ENCODE measurements at regions not wholly inside any gene's neighbourhood (a gene's known extent, or its start where the extent isn't known, plus 50 kb on each side); places are given as distances from the start of the nearest gene placed in this dataset.

DNA sequence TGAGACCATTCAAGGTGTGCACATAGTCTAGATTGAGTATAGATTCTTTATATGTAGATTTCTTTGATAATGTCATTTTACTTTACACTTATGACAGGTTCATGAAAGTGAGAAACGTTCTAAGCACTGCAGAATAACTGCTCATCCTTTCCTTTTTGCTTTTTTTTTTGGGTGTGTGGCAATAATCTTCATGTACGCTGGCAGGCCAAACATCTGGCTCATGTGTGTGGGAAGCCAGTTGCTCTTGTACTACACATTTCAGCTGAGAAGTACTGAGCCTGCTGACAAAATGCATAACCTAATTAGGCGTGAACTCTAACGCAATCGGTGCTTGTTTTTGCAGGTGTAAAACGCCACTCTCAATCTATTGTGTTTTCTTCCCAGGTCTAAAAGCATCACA, 350.8 kb upstream of the KAZN start:
- Mint-ChIP-seq H3K36me3 (ENCODE audit: low read depth) (no peaks in the 10 kb centered on the region), H3K27ac (no peak overlapping the region), H3K4me3 (no peak overlapping the region), H3K27me3 (ENCODE audit: low read depth) (no peaks in the 10 kb centered on the region), H3K9me3 (ENCODE audit: insufficient read depth) (no peaks in the 10 kb centered on the region), H3K4me1 (ENCODE audit: low read depth) (no peaks in the 10 kb centered on the region)
- ChIA-PET CTCF (no interaction called here), POLR2A (no interaction called here)
- ATAC-seq, result no peak
- no peak for DNase-seq

DNA sequence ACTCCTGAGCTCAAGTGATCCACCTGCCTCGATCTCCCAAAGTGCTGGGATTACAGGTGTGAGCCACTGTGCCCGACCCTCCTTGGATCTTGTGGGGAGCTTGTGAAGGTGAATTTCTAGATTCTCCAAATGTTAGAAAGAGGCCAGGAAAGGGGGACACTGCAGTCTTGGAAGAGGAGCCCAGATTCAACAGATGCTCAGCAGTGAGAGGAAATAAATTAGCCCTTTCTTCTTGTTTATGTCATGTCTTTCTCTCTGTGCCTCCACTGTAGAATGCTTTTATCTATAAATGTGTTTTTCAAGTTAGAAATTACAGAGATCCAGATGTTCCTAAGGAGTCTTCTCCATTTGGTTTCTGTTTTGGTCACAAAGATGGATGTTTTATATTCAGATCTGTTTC, 346.6 kb upstream of the KAZN start:
- CTCF ChIA-PET, result no interaction called here
- DNase-seq (no peak), ATAC-seq (no peak)
- Mint-ChIP-seq H3K36me3 (ENCODE audit: low read depth) (no peaks in the 10 kb centered on the region), H3K9me3 (ENCODE audit: insufficient read depth) (no peaks in the 10 kb centered on the region), H3K4me3 (no peak overlapping the region), H3K27ac (no peak overlapping the region), H3K27me3 (ENCODE audit: low read depth) (no peaks in the 10 kb centered on the region), H3K4me1 (ENCODE audit: low read depth) (no peaks in the 10 kb centered on the region)
- POLR2A ChIA-PET, result no interaction called here

DNA sequence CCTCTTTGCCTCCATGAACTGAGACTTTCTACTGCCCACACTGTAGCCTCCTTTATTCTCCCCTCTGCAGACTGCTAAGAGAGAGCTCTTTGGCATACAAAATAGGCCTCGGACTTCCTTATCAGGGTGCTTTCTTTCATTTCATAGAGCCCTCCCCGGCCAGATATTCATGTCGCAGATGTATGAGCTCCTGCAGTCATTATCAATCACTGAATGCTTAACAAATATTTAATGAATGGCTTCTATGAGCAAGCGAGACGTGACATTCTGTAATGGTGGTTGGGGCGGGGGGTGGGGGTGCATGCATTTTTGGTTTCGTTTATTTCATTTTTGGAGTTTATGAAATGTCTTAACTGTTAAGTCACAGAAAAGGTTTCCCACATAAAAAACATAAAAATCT, 344.8 kb upstream of the KAZN start:
- Mint-ChIP-seq H3K4me1 (ENCODE audit: low read depth) (no peaks in the 10 kb centered on the region), H3K27me3 (ENCODE audit: low read depth) (no peaks in the 10 kb centered on the region), H3K9me3 (ENCODE audit: insufficient read depth) (no peaks in the 10 kb centered on the region), H3K4me3 (no peak overlapping the region), H3K36me3 (ENCODE audit: low read depth) (no peaks in the 10 kb centered on the region), H3K27ac (no peak overlapping the region)
- DNase-seq (no peak), ATAC-seq (no peak)
- CTCF ChIA-PET, result no interaction called here
- POLR2A ChIA-PET, result no interaction called here

DNA sequence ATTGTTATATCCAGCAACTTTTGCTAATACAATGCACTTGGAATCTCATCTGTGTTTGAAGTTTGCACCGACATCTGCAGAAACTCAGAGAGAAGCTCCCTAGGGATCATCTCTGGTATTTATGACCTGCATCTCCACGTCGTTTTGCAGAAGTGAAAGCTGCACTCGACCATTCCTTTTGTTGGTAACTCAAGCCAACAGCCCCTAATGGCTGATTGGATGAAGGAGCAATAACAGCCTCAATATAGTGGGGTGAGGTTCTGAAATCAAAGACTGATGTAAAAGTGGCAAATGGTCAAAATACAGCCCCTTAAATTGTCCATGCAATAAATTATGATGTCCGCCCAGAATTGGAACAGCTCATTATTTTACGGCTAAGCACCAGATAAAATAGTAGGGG, 344.2 kb upstream of the KAZN start:
- no peaks in the 10 kb centered on the region for H3K9me3 Mint-ChIP-seq (ENCODE audit: insufficient read depth)
- no peaks in the 10 kb centered on the region for H3K36me3 Mint-ChIP-seq (ENCODE audit: low read depth)
- POLR2A ChIA-PET, result no interaction called here
- no peaks in the 10 kb centered on the region for H3K27me3 Mint-ChIP-seq (ENCODE audit: low read depth)
- ATAC-seq, result no peak
- no peaks in the 10 kb centered on the region for H3K4me1 Mint-ChIP-seq (ENCODE audit: low read depth)
- CTCF ChIA-PET, result no interaction called here
- H3K4me3 Mint-ChIP-seq, result no peak overlapping the region
- DNase-seq, result no peak
- no peak overlapping the region for H3K27ac Mint-ChIP-seq

DNA sequence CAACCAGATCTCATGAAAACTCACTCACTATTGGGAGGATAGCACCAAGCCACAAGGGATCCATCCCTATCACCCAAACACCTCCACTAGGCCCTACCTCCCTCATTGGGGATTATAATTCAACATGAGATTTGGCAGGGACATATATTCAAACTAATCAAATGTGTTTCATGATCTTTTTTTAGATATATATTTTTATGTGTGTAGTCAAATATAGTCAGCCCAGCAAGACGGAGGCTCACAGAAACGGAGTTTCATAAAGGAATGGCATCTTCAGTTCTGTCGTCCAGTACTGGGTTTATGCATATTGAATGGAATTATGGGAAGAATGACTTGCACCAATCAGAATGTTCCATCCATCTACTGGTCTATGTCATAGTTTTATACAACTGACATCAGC, 343.3 kb upstream of the KAZN start:
- H3K27me3 Mint-ChIP-seq (ENCODE audit: low read depth), result no peaks in the 10 kb centered on the region
- no peak overlapping the region for H3K27ac Mint-ChIP-seq
- ATAC-seq (no peak), DNase-seq (no peak)
- CTCF ChIA-PET, result no interaction called here
- no peaks in the 10 kb centered on the region for H3K36me3 Mint-ChIP-seq (ENCODE audit: low read depth)
- no peaks in the 10 kb centered on the region for H3K9me3 Mint-ChIP-seq (ENCODE audit: insufficient read depth)
- no peak overlapping the region for H3K4me3 Mint-ChIP-seq
- POLR2A ChIA-PET, result no interaction called here
- no peaks in the 10 kb centered on the region for H3K4me1 Mint-ChIP-seq (ENCODE audit: low read depth)

DNA sequence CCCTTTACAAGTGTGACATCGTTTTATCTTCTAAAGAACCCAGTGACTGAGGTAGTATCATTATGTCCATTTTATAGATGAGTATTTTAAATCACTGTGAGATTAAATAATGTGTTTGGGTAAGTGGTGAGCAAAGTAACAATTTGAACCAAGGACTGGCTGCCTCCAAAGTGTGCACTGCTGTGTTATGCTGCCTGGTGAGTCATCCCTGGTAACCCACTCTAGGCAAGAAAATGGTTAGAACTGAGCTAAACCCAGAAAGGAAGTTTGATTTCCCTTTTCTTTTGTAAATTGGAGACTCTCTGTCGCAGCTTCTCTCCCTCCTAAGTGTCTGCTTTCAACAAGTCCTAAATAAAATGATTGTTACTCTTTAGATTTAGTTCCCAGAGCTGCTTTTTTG, 342.8 kb upstream of the KAZN start:
- Mint-ChIP-seq H3K4me1 (ENCODE audit: low read depth) (no peaks in the 10 kb centered on the region), H3K4me3 (no peak overlapping the region)
- no peak for ATAC-seq

DNA sequence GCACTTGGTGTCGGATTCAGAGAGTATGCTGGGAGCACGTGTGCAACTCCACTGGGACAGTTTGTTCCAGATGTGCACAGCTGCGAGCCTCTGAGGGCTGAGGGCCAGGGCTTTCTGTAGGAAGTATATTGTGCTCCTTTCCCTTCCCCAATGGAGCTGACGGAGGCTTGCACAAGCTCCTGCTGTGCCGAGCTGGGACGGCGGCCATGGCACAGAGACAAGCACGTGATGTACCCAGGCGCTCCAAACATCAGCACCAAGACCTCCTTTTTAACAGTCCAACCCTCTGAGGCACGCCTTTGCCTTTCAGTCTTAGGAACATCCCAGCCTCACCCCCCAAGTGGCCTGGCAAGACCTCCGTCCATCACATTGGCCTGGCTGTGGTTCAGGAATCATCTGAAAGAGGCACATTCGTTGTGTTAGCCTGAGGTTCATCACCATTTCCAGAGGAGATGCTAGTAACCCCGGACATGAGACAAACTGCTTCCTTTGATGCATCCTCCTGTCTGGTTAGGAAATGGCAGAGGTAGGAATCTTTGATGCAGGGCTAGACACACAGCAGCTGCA, 339.2 kb upstream of the KAZN start:
- no peaks in the 10 kb centered on the region for H3K9me3 Mint-ChIP-seq (ENCODE audit: insufficient read depth)
- no peak for ATAC-seq
- POLR2A ChIA-PET, result no interaction called here
- no peak overlapping the region for H3K4me3 Mint-ChIP-seq
- no peaks in the 10 kb centered on the region for H3K27me3 Mint-ChIP-seq (ENCODE audit: low read depth)
- no peaks in the 10 kb centered on the region for H3K36me3 Mint-ChIP-seq (ENCODE audit: low read depth)
- no peak for DNase-seq
- H3K4me1 Mint-ChIP-seq (ENCODE audit: low read depth), result no peaks in the 10 kb centered on the region
- H3K27ac Mint-ChIP-seq, result no peak overlapping the region
- CTCF ChIA-PET, result no interaction called here

More for the DNA sequence above, 342.8 kb upstream of the KAZN start:
- no peaks in the 10 kb centered on the region for H3K36me3 Mint-ChIP-seq (ENCODE audit: low read depth)
- DNase-seq, result no peak
- H3K9me3 Mint-ChIP-seq (ENCODE audit: insufficient read depth), result no peaks in the 10 kb centered on the region
- H3K27me3 Mint-ChIP-seq (ENCODE audit: low read depth), result no peaks in the 10 kb centered on the region
- H3K27ac Mint-ChIP-seq, result no peak overlapping the region
- CTCF ChIA-PET, result no interaction called here
- POLR2A ChIA-PET, result no interaction called here

DNA sequence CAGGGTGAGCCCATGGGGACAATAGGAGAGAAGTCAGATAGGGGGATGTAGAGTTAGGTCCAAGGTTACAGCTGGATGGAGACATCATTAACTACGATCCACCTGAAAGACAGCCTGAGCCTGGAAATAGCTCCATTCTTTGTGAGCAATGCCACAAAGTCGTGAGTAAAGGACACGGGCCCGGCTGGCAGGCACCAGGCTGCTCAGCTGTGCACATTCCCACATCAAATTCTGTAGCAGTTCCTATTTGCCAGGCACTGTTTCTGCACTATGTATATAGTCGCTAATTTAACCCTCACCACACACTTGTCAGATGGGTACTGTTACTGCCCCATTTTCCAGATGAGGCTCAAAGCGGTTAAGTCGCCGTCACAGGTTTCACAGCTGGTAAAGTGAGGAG, 338.0 kb upstream of the KAZN start:
- Mint-ChIP-seq H3K4me1 (ENCODE audit: low read depth) (no peaks in the 10 kb centered on the region), H3K9me3 (ENCODE audit: insufficient read depth) (no peaks in the 10 kb centered on the region), H3K27me3 (ENCODE audit: low read depth) (no peaks in the 10 kb centered on the region), H3K4me3 (no peak overlapping the region), H3K27ac (no peak overlapping the region), H3K36me3 (ENCODE audit: low read depth) (no peaks in the 10 kb centered on the region)
- ChIA-PET CTCF (no interaction called here), POLR2A (no interaction called here)
- ATAC-seq, result no peak
- DNase-seq, result no peak

DNA sequence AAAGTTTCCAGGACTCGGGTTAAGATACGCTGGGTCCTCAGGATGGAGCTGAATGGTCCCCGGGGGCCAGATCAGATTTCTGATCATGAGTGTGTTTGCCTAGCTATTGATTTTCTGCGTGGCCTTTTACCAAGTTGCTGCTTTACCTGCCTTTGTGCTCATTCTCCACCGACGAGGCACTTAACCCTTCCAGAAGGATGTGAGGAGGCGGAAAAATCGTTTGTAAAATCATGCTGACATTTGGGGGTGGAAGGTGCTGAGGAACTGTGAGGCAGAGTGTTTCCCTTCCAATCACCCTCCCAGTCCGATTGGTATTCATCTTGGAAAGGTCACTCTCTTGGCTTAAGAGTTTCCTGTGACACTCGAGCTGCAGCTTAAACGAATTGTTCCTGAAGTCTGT, 337.1 kb upstream of the KAZN start:
- H3K4me1 Mint-ChIP-seq (ENCODE audit: low read depth), result no peaks in the 10 kb centered on the region
- DNase-seq, result no peak
- no peak for ATAC-seq
- H3K27me3 Mint-ChIP-seq (ENCODE audit: low read depth), result no peaks in the 10 kb centered on the region
- no peak overlapping the region for H3K27ac Mint-ChIP-seq
- no peaks in the 10 kb centered on the region for H3K9me3 Mint-ChIP-seq (ENCODE audit: insufficient read depth)
- no peak overlapping the region for H3K4me3 Mint-ChIP-seq
- ChIA-PET CTCF (no interaction called here), POLR2A (no interaction called here)
- H3K36me3 Mint-ChIP-seq (ENCODE audit: low read depth), result no peaks in the 10 kb centered on the region

DNA sequence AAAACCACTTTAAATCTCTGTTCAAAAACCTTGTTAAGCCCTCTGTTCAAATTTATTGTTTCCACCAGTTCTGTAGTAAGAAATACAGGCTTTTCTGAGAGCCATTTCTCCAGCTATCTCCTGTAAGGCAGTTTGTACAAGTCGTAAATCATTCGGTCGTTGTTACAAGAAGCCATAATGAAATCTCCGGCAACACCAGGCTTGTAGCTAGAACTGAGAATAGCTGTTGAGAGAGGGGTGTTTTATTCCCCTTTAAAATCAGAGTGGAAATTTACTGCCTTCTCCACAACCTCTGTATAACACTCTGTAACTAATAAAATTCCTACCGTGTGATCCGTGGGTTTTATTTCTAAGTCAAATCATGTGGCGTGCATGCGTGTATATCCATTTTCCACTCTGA, 335.8 kb upstream of the KAZN start:
- DNase-seq (no peak), ATAC-seq (no peak)
- H3K4me3 Mint-ChIP-seq, result no peak overlapping the region
- H3K4me1 Mint-ChIP-seq (ENCODE audit: low read depth), result no peaks in the 10 kb centered on the region
- CTCF ChIA-PET, result no interaction called here
- H3K36me3 Mint-ChIP-seq (ENCODE audit: low read depth), result no peaks in the 10 kb centered on the region
- POLR2A ChIA-PET, result no interaction called here
- no peak overlapping the region for H3K27ac Mint-ChIP-seq
- no peaks in the 10 kb centered on the region for H3K27me3 Mint-ChIP-seq (ENCODE audit: low read depth)
- no peaks in the 10 kb centered on the region for H3K9me3 Mint-ChIP-seq (ENCODE audit: insufficient read depth)

DNA sequence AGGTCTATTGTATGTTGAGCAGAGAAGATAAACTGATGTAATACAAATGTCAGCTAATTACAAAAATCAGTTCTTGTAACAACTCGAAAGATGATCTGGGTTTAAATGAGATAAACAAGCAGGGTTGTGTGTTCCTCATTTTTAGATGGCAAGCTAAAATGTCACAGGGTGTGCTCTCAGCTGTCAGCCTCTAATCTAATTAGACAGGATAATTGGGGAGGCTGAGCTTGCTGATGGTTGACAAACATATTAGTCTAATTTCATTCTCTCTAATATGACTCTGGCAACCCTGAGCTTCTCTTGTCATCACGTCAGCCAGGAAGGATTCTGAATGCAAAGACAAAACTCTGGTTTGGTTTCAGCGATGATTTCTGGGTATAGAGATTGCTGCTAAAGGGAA, 335.3 kb upstream of the KAZN start:
- Mint-ChIP-seq H3K4me1 (ENCODE audit: low read depth) (no peaks in the 10 kb centered on the region), H3K4me3 (no peak overlapping the region), H3K27me3 (ENCODE audit: low read depth) (no peaks in the 10 kb centered on the region), H3K36me3 (ENCODE audit: low read depth) (no peaks in the 10 kb centered on the region), H3K27ac (no peak overlapping the region), H3K9me3 (ENCODE audit: insufficient read depth) (no peaks in the 10 kb centered on the region)
- ATAC-seq, result no peak
- CTCF ChIA-PET, result no interaction called here
- POLR2A ChIA-PET, result no interaction called here
- no peak for DNase-seq

DNA sequence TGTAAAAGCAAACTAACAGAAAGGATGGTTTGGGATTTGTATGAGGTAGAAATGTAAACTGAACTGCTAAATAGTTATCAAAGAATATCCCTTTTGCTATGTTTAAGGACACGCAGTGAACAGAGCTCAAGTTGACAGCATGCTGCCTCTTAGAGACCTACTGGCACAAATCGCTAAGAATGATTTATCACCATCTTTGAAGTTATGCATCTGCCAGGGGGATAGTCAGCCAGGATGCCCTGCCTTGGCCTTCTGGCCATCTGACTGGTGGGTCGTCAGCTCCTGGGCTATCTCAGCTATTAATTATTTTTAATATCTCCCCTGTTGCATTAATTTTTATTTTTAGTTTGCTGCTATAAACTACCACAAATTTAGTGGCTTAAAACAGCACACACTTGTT, 334.8 kb upstream of the KAZN start:
- DNase-seq (no peak), ATAC-seq (no peak)
- CTCF ChIA-PET, result no interaction called here
- Mint-ChIP-seq H3K27me3 (ENCODE audit: low read depth) (no peaks in the 10 kb centered on the region), H3K4me3 (no peak overlapping the region), H3K36me3 (ENCODE audit: low read depth) (no peaks in the 10 kb centered on the region), H3K4me1 (ENCODE audit: low read depth) (no peaks in the 10 kb centered on the region), H3K27ac (no peak overlapping the region), H3K9me3 (ENCODE audit: insufficient read depth) (no peaks in the 10 kb centered on the region)
- POLR2A ChIA-PET, result no interaction called here

DNA sequence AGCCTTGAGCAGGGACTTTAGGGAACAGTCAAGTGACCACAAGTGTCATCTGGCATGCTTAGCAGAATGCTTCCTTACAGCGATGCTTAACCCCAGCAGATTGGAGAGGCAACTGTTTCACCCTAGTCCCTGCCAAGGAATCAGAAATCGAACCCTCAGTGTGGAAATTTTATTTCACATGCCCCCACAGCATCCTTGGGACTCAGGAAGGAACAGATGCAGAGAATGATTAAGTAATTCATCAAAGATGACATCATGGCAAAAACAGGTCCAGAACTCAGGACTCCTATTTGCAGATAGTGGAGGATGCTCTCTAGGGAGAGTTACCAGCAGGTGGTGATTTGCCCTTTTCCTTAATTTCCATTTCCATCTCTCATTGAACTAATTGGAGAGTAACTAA, 333.0 kb upstream of the KAZN start:
- Mint-ChIP-seq H3K4me1 (ENCODE audit: low read depth) (no peaks in the 10 kb centered on the region), H3K36me3 (ENCODE audit: low read depth) (no peaks in the 10 kb centered on the region), H3K9me3 (ENCODE audit: insufficient read depth) (no peaks in the 10 kb centered on the region), H3K4me3 (no peak overlapping the region), H3K27me3 (ENCODE audit: low read depth) (peaks cover 2% of the 10 kb centered on the region), H3K27ac (no peak overlapping the region)
- ChIA-PET POLR2A (no interaction called here), CTCF (no interaction called here)
- DNase-seq (no peak), ATAC-seq (no peak)

Data from activated CD8-positive, alpha-beta T cell treated with anti-CD3 and anti-CD28 coated beads, Interleukin-2, amount 10 ng/mL, durations not matched to agents 7 days and 5 days (primary cell).